ENCODE measurements at regions not wholly inside any gene's neighbourhood (a gene's known extent, or its start where the extent isn't known, plus 50 kb on each side); places are given as distances from the start of the nearest gene placed in this dataset.
A peak's percentile ranks its signal among the peaks of the same experiment; 100 is the strongest.

DNA sequence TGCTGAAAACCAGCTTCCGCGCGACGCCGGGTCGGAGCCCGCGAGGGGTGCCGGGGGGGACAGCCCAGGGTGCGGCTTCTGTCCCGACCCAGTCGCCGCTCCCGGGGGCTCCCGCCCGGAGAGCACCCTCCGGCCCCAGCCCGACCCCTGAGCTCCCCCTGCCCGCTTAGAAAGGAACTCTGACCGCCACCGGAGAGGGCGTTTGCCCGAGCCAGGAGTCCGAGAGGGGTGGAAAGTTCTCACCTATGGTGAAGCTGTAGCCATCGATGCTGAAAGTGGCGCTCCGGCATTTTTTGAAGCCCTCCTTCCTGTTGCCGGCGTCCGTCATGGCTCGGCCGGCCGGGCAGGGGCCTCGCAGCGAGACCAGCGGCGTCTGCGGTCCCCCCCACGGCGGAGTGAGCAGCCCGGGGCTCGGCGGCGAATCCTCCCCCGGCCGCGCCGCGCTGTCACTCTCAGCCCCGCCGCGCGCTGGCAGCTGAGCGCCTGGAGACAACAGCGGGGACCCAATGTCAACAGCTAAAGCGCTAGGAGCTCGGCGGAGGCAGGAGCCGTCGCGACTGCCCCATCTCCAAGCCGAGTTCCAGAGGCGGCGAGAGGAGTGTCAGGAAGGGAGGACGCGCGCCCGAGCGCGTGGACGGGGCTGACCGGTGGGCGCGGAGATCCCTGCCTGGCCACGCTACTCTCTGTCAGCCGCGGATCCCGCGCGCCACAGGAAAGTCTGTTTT lies 191.6 kb downstream of the LSM5 start:
- TF ChIP-seq, protein P1, sequence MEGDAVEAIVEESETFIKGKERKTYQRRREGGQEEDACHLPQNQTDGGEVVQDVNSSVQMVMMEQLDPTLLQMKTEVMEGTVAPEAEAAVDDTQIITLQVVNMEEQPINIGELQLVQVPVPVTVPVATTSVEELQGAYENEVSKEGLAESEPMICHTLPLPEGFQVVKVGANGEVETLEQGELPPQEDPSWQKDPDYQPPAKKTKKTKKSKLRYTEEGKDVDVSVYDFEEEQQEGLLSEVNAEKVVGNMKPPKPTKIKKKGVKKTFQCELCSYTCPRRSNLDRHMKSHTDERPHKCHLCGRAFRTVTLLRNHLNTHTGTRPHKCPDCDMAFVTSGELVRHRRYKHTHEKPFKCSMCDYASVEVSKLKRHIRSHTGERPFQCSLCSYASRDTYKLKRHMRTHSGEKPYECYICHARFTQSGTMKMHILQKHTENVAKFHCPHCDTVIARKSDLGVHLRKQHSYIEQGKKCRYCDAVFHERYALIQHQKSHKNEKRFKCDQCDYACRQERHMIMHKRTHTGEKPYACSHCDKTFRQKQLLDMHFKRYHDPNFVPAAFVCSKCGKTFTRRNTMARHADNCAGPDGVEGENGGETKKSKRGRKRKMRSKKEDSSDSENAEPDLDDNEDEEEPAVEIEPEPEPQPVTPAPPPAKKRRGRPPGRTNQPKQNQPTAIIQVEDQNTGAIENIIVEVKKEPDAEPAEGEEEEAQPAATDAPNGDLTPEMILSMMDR (IDR thresholded peaks at IDR 0.05; ENCODE audit: low read length, missing control alignments) = no peak
- peak overlapping the region; percentile 37 for H3K4me3 ChIP-seq (replicated peaks; ENCODE audit: low read depth, low read length)
- DNase-seq (ENCODE audit: low read depth) = no peak

DNA sequence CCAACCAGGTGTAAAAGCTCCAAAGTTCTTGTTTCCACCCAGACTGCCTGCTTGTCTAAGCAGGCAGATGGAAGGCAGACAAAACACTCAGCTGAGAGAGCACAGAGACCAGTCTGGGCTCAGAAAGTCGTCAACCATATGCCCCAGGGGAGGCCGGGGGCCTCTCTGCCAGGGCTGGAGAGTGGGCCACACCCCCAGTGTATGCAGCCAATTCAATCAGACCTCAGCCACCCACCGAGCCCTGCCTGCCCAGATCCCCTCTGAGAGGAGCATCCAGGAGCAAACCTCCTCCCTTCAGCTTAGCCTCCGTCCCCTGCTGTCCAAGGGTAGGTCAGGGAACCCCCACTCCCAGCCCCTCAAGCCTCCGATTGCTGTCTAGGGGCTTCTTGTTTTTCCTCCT lies 196.3 kb downstream of the LSM5 start:
- TF ChIP-seq, protein P1 (IDR thresholded peaks at IDR 0.05; ENCODE audit: low read length, missing control alignments) = no peak
- H3K4me3 ChIP-seq (replicated peaks; ENCODE audit: low read depth, low read length) = no peak overlapping the region
- DNase-seq (ENCODE audit: low read depth) = no peak

GRCh38 chr7:32289651-32290414 lies 200.3 kb downstream of the LSM5 start:
- TF ChIP-seq, protein P1 (IDR thresholded peaks at IDR 0.05; ENCODE audit: low read length, missing control alignments) = no peak
- no peak for DNase-seq (ENCODE audit: low read depth)
- no peak overlapping the region for H3K4me3 ChIP-seq (replicated peaks; ENCODE audit: low read depth, low read length)

DNA sequence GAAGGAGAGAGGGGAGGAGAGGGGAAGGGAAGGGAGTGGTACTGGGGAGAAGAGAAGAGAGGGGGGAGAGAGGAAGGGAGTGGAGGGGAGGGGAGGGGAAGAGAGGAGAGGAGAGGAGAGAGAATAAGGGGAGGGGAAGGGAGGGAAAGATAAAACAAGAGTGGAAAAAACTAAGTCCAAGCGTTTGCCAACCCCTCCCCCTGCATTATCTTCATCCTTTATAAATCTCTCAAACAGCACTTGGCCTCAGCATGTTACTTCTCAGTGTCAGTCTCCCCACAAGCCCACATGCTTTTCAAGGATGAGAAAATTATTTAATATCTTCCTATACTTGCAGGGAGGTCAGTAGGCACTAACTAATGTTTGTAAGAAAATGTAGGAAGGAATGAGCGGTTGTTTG lies 204.5 kb downstream of the LSM5 start:
- no peak for DNase-seq (ENCODE audit: low read depth)
- H3K4me3 ChIP-seq (replicated peaks; ENCODE audit: low read depth, low read length) = no peak overlapping the region
- TF ChIP-seq, protein P1 (IDR thresholded peaks at IDR 0.05; ENCODE audit: low read length, missing control alignments) = no peak

GRCh38 chr7:32283546-32283945 lies 206.6 kb downstream of the LSM5 start:
- no peak overlapping the region for H3K4me3 ChIP-seq (replicated peaks; ENCODE audit: low read depth, low read length)
- no peak for DNase-seq (ENCODE audit: low read depth)
- TF ChIP-seq, protein P1 (IDR thresholded peaks at IDR 0.05; ENCODE audit: low read length, missing control alignments) = no peak

GRCh38 chr7:32279500-32279899 lies 209.3 kb upstream of the PDE1C start:
- TF ChIP-seq, protein P1 (IDR thresholded peaks at IDR 0.05; ENCODE audit: low read length, missing control alignments) = no peak
- no peak overlapping the region for H3K4me3 ChIP-seq (replicated peaks; ENCODE audit: low read depth, low read length)
- DNase-seq (ENCODE audit: low read depth) = no peak
